ENCODE measurements at regions not wholly inside any gene's neighbourhood (a gene's known extent, or its start where the extent isn't known, plus 50 kb on each side); places are given as distances from the start of the nearest gene placed in this dataset.

GRCh38 chr7:67781841-67782240 lies 785.2 kb downstream of the TYW1 start:
- TF ChIP-seq CTCF (conservative IDR thresholded peaks at IDR 0.05; ENCODE audit: low read depth, low read length): no peak
- TF ChIP-seq EZH2 (IDR thresholded peaks at IDR 0.05; ENCODE audit: low read length, unreplicated experiment): no peak
- TF ChIP-seq EZH2phosphoT487 (IDR thresholded peaks at IDR 0.05; ENCODE audit: borderline replicate concordance, low read length): no peak
